RWPE2 (cell line): ENCODE measurements at regions not wholly inside any gene's neighbourhood (a gene's known extent, or its start where the extent isn't known, plus 50 kb on each side); places are given as distances from the start of the nearest gene placed in this dataset.
"Not testable (repeated sequence)": the region's sequence is repeated elsewhere in the genome, so short reads cannot be mapped to it uniquely, and the experiment has no call there.

Source experiments
- ATAC-seq: fragments of 200-7000 bp; cut with Tn5 transposase; 3 replicates; pipeline ENCODE4 v1.9.1; 2021; ENCODE audit warnings: low read depth
- DNase-seq: peaks from one replicate; pipeline ENCODE4 v3.0.0-alpha.2; 2020; ENCODE audit warnings: low spot score
- H3K27ac ChIP-seq: fragments of 450-650 bp; 2 replicates; pipeline ENCODE4 v1.5.1; 2017; ENCODE audit warnings: mild to moderate bottlenecking; ENCODE audit not compliant: poor library complexity, severe bottlenecking
- H3K27me3 ChIP-seq: fragments of 250-450 bp; sonication (Bioruptor Pico); 2 replicates; pipeline ENCODE4 v1.5.1; 2021; ENCODE audit warnings: mild to moderate bottlenecking, moderate library complexity; ENCODE audit not compliant: insufficient read depth, poor library complexity, severe bottlenecking
- H3K36me3 ChIP-seq: fragments of 250-450 bp; sonication (Bioruptor Pico); 2 replicates; pipeline ENCODE4 v1.5.1; 2020; ENCODE audit warnings: low read depth, mild to moderate bottlenecking, moderate library complexity
- H3K4me1 ChIP-seq: fragments of 250-450 bp; sonication (Bioruptor Pico); 2 replicates; pipeline ENCODE4 v1.5.1; 2021; ENCODE audit warnings: mild to moderate bottlenecking, moderate library complexity; ENCODE audit not compliant: insufficient read depth, poor library complexity, severe bottlenecking
- H3K4me3 ChIP-seq: fragments of 250-450 bp; sonication (Bioruptor Pico); 2 replicates; pipeline ENCODE4 v1.5.1; 2021; ENCODE audit warnings: mild to moderate bottlenecking, moderate library complexity; ENCODE audit not compliant: severe bottlenecking
- H3K9me3 ChIP-seq: fragments of 250-450 bp; sonication (Bioruptor Pico); 2 replicates; pipeline ENCODE4 v1.5.1; 2021; ENCODE audit warnings: mild to moderate bottlenecking, moderate library complexity; ENCODE audit not compliant: severe bottlenecking
- CTCF ChIP-seq: fragments of 450-650 bp; IDR thresholded peaks from one replicate; pipeline ENCODE4 v1.5.1; 2017; ENCODE audit warnings: mild to moderate bottlenecking, moderate library complexity; ENCODE audit not compliant: poor library complexity, severe bottlenecking

- ATAC-seq (no peak), DNase-seq (no peak)
- TF ChIP-seq CTCF: no peak
- no peak overlapping the region for H3K4me3 ChIP-seq
- H3K27ac ChIP-seq: no peak overlapping the region
- no peaks in the 10 kb centered on the region for H3K9me3 ChIP-seq
- no peaks in the 10 kb centered on the region for H3K27me3 ChIP-seq
- H3K4me1 ChIP-seq: peaks cover 13% of the 10 kb centered on the region
- no peaks in the 10 kb centered on the region for H3K36me3 ChIP-seq
Measured at GRCh38 chr4:24208691-24209090, 318.8 kb upstream of the PPARGC1A start.

GRCh38 chr4:24204708-24205107 lies 314.9 kb upstream of the PPARGC1A start:
- H3K36me3 ChIP-seq, H3K9me3 ChIP-seq, H3K4me3 ChIP-seq, ATAC-seq, H3K27me3 ChIP-seq, DNase-seq, H3K4me1 ChIP-seq, H3K27ac ChIP-seq: not testable (repeated sequence)

GRCh38 chr4:24203926-24204325 lies 314.1 kb upstream of the PPARGC1A start:
- DNase-seq (no peak), ATAC-seq (no peak)
- no peaks in the 10 kb centered on the region for H3K9me3 ChIP-seq
- no peak overlapping the region for H3K27ac ChIP-seq
- H3K27me3 ChIP-seq: no peaks in the 10 kb centered on the region
- H3K4me3 ChIP-seq: no peak overlapping the region
- H3K4me1 ChIP-seq: no peaks in the 10 kb centered on the region
- no peaks in the 10 kb centered on the region for H3K36me3 ChIP-seq
- TF ChIP-seq CTCF: no peak

- no peak for ATAC-seq
- Histone ChIP-seq H3K36me3 (no peaks in the 10 kb centered on the region), H3K27me3 (no peaks in the 10 kb centered on the region), H3K27ac (no peak overlapping the region), H3K4me3 (no peak overlapping the region), H3K9me3 (no peaks in the 10 kb centered on the region), H3K4me1 (no peaks in the 10 kb centered on the region)
- DNase-seq: no peak
- no peak for TF ChIP-seq CTCF
Measured at GRCh38 chr4:24202579-24202978, 312.7 kb upstream of the PPARGC1A start.

- no peaks in the 10 kb centered on the region for H3K4me1 ChIP-seq
- DNase-seq (no peak), ATAC-seq (no peak)
- H3K36me3 ChIP-seq: no peaks in the 10 kb centered on the region
- H3K4me3 ChIP-seq: no peak overlapping the region
- TF ChIP-seq CTCF: no peak
- H3K27me3 ChIP-seq: no peaks in the 10 kb centered on the region
- no peak overlapping the region for H3K27ac ChIP-seq
- no peaks in the 10 kb centered on the region for H3K9me3 ChIP-seq
Measured at GRCh38 chr4:24197955-24198354, 308.1 kb upstream of the PPARGC1A start.
